Activated T-helper 2 cell treated with anti-CD3 and anti-CD28 coated beads, Interferon-gamma antibody, Interleukin-2, Interleukin-4, amounts not matched to agents 10 μg/mL and 5 μg/mL and 100 μg/mL, durations not matched to agents 14 hours and 24 hours and 36 hours (primary cell): ENCODE measurements at regions not wholly inside any gene's neighbourhood (a gene's known extent, or its start where the extent isn't known, plus 50 kb on each side); places are given as distances from the start of the nearest gene placed in this dataset.
"Not testable (repeated sequence)": the region's sequence is repeated elsewhere in the genome, so short reads cannot be mapped to it uniquely, and the experiment has no call there.

ENCODE experiments used
- DNase-seq: peaks from one replicate; pipeline ENCODE4 v3.0.0; 2021; ENCODE audit warnings: low spot score
- H3K27ac Mint-ChIP-seq: one replicate; pipeline ENCODE4 v1.8.0; 2021; ENCODE audit warnings: mixed read lengths
- H3K27me3 Mint-ChIP-seq: one replicate; pipeline ENCODE4 v1.8.0; 2021; ENCODE audit warnings: low read depth, mixed read lengths
- H3K36me3 Mint-ChIP-seq: one replicate; pipeline ENCODE4 v1.8.0; 2021; ENCODE audit warnings: low read depth, mixed read lengths
- H3K4me1 Mint-ChIP-seq: one replicate; pipeline ENCODE4 v1.8.0; 2021; ENCODE audit warnings: low read depth, mixed read lengths
- H3K4me3 Mint-ChIP-seq: one replicate; pipeline ENCODE4 v1.8.0; 2021; ENCODE audit warnings: low read depth, mild to moderate bottlenecking, moderate library complexity, mixed read lengths
- H3K9me3 Mint-ChIP-seq: one replicate; pipeline ENCODE4 v1.8.0; 2021; ENCODE audit warnings: mixed read lengths
- intact Hi-C: fragments of 100-400 bp; cut with micrococcal nuclease; formaldehyde crosslinking; loops from one replicate; pipeline ENCODE4 v1.15.1; 2023

DNA sequence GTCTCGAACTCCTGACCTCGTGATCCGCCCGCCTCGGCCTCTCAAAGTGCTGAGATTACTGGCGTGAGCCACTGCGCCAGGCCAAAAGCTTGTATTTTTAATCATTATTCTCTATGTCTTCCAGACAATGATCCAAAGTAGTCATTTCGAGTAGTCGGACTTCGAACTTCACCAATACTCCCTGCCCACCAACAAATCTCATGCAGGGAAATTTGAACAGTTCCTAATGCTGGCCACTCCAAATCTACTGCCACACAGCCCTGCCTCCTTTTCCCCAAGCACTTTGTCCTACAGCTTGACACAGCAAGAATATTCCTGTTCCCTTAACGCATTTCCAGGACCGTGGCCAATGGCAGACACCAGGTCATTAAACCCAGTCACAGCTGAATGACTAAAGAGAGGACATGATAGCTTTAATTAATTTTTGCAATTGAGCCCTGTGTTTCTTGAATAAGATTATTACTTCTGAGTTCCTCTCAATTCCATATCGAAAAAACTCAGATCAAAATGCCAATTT, 142.3 kb upstream of the NRP1 start:
- Mint-ChIP-seq H3K9me3 (no peaks in the 10 kb centered on the region), H3K4me1 (no peaks in the 10 kb centered on the region), H3K27ac (no peak overlapping the region), H3K4me3 (no peak overlapping the region), H3K27me3 (peaks cover 5% of the 10 kb centered on the region), H3K36me3 (no peaks in the 10 kb centered on the region)
- DNase-seq: no peak
- intact Hi-C loops: no loop called here

DNA sequence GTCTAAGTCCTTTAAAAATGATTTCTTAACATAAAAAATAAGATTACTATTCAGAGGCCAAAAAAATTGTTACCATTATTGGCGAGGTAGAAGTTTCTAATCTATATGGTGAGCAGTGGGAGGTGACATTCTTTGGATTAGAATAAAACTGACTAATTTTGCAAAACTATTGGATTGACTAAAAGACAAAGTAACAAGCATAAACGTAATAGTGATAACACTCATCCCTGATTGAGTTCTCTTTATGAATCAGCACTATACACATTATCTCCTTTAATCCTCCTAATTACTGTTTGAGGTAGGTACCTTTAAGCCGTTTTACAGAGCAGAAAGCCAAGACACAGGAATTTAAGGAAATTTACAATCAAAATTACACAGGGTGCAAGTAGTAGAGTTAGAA, 139.2 kb upstream of the NRP1 start:
- Mint-ChIP-seq H3K27ac (no peak overlapping the region), H3K4me3 (no peak overlapping the region), H3K27me3 (peaks cover 5% of the 10 kb centered on the region), H3K36me3 (no peaks in the 10 kb centered on the region), H3K4me1 (no peaks in the 10 kb centered on the region), H3K9me3 (no peaks in the 10 kb centered on the region)
- intact Hi-C loops: no loop called here
- no peak for DNase-seq

DNA sequence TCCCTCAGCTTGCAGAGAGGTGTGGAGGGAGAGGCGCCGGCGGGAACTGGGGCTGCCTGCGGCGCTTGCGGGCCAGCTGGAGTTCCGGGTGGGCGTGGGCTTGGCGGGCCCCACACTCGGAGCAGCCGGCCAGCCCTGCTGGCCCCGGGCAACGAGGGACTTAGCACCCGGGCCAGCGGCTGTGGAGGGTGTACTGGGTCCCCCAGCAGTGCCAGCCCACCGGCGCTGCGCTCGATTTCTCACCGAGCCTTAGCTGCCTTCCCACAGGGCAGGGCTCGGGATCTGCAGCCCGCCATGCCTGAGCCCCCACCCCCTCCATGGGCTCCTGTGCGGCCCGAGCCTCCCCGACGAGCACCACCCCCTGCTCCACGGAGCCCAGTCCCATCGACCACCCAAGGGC, 133.5 kb upstream of the NRP1 start:
- DNase-seq, H3K4me3 Mint-ChIP-seq, H3K27me3 Mint-ChIP-seq, H3K9me3 Mint-ChIP-seq, H3K36me3 Mint-ChIP-seq, H3K4me1 Mint-ChIP-seq, H3K27ac Mint-ChIP-seq, intact Hi-C loops: not testable (repeated sequence)

DNA sequence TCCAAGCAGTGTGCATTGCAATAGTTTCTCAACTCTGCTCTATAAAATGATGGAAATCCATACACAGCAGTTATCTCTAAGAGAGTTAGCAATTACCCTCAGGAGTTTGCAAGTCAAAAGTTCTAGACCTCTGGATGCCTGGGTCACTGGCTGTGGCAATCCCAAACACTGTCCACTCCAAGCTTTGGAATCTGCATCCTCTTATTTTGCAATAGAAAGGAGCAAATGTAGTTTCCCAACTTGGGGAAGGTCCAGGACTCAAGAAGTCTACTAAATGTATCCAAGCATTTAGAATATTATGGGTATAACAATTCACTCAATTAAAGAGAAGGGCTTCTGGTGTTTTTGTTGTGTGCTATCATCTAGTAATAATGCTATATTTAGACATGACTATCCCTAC, 131.3 kb upstream of the NRP1 start:
- intact Hi-C loops: no loop called here
- DNase-seq: no peak
- no peaks in the 10 kb centered on the region for H3K4me1 Mint-ChIP-seq
- peaks cover 1% of the 10 kb centered on the region for H3K27me3 Mint-ChIP-seq
- H3K9me3 Mint-ChIP-seq: no peaks in the 10 kb centered on the region
- no peak overlapping the region for H3K27ac Mint-ChIP-seq
- H3K4me3 Mint-ChIP-seq: no peak overlapping the region
- H3K36me3 Mint-ChIP-seq: no peaks in the 10 kb centered on the region

DNA sequence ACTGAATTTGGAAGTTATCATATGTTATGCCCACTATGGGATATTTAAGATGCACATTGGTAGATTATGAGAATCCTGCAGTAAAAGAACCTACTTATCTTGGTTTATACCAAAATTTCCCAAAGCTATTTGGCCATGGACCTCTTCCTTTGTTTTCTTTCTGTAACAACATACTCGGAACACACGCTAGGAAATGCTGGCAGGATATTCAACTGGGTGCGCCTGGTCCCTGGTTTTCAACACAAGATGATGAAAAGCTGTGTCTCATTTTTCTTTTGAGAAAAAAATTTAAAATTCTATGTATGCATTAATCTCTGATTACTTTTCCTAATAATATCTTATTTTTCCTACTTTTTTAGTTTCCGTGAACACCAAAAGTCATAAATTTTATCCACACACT, 128.5 kb upstream of the NRP1 start:
- H3K4me1 Mint-ChIP-seq: no peaks in the 10 kb centered on the region
- peaks cover 3% of the 10 kb centered on the region for H3K27me3 Mint-ChIP-seq
- H3K27ac Mint-ChIP-seq: no peak overlapping the region
- DNase-seq: no peak
- no peaks in the 10 kb centered on the region for H3K9me3 Mint-ChIP-seq
- H3K4me3 Mint-ChIP-seq: no peak overlapping the region
- H3K36me3 Mint-ChIP-seq: no peaks in the 10 kb centered on the region
- intact Hi-C loops: no loop called here

DNA sequence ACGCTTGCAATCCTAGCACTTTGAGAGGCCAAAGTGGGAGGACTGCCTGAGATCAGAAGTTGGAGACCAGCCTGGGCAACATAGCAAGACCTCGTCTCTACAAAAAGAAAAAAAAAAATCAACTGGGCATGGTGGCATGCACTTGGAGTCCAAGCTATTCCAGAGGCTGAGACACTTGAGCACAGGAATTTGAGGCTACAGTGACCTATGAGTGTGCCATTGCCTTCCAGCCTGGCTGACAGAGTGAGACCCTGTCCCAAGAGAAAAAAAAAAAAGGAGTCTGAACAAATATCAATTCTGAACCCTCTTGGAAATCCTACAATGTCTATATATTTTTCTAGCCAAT, 126.8 kb upstream of the NRP1 start:
- DNase-seq: no peak
- intact Hi-C loops: no loop called here
- peaks cover 3% of the 10 kb centered on the region for H3K27me3 Mint-ChIP-seq
- no peaks in the 10 kb centered on the region for H3K4me1 Mint-ChIP-seq
- no peaks in the 10 kb centered on the region for H3K9me3 Mint-ChIP-seq
- H3K27ac Mint-ChIP-seq: no peak overlapping the region
- H3K36me3 Mint-ChIP-seq: no peaks in the 10 kb centered on the region
- no peak overlapping the region for H3K4me3 Mint-ChIP-seq

DNA sequence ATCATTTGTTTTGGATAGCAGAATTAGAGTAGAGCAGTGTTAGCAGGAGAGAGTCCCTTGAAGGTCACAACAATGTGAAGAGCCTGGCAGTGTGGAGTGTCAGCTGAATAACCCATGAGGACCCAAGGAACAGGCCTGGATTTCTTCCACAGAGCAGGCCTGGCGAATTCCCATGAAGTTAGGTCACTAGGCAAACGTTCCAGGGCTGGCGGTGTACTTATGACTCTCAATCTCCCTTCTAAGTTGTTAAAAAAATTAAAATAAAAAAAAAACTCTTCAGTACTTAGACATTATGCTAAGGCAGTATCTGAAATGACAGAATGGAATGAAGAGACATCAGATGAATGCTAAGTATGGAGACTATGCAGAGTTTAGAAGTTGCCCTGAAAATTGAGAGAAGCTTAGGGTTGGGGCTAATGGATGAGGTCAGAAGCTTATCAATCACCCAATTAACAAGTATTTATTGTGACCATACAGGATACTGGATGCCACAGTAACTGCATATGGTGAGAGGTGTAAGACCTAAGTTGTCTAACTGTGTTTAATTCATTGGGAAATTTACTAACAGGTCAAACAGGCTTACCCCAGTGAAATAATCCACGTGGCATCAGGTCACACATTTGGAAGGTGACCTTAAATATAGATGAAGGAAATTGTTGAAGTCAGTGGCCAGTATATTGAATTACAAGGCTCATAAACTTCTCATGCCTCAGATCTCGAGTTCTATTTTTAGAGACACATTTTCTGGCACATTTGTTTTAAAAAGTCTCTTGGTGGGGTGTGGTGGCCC, 126.2 kb upstream of the NRP1 start:
- DNase-seq: no peak
- peaks cover 2% of the 10 kb centered on the region for H3K27me3 Mint-ChIP-seq
- H3K27ac Mint-ChIP-seq: no peak overlapping the region
- H3K36me3 Mint-ChIP-seq: no peaks in the 10 kb centered on the region
- H3K4me3 Mint-ChIP-seq: no peak overlapping the region
- intact Hi-C loops: no loop called here
- H3K9me3 Mint-ChIP-seq: no peaks in the 10 kb centered on the region
- H3K4me1 Mint-ChIP-seq: no peaks in the 10 kb centered on the region

DNA sequence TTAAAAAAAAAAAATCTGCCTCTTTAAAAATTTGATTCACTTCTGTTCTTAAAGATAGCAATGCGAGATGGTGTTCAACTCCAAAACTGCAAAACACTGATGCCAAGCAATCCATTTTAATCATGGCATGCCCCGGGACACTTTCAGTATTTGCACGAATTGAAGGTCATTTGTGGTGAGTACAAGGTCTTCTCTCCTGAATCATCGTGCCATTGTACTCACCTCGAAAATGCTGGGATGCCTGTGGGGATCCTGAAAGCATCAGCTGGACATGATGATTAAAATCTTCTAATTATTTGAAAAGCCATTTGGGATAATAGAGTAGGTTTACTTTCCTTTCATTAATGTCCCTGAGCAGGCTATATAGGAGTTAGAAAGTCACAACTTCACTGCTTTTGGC, 125.1 kb upstream of the NRP1 start:
- no peaks in the 10 kb centered on the region for H3K36me3 Mint-ChIP-seq
- no peak for DNase-seq
- no peaks in the 10 kb centered on the region for H3K9me3 Mint-ChIP-seq
- H3K4me1 Mint-ChIP-seq: no peaks in the 10 kb centered on the region
- H3K4me3 Mint-ChIP-seq: no peak overlapping the region
- peaks cover 2% of the 10 kb centered on the region for H3K27me3 Mint-ChIP-seq
- intact Hi-C loops: no loop called here
- no peak overlapping the region for H3K27ac Mint-ChIP-seq

DNA sequence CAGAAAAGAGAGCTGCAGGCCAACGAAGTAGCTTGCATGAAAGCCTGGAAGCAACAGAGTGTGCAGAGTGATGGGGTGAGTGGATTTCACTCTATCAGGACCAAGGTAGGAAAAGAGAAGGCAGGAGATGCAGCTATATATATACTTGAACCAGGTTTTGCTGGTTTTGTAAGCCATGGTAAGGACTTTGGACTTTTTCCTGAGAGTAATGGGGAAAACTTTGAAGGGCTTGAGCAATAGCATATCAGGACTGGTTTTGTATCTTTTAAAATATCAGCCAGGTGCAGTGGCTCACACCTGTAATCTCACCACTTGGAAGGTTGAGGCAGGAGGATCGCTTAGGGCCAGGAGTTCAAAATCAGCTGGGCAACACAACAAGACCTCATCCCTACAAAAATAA, 120.6 kb upstream of the NRP1 start:
- H3K4me3 Mint-ChIP-seq: no peak overlapping the region
- H3K27me3 Mint-ChIP-seq: peaks cover 7% of the 10 kb centered on the region
- H3K9me3 Mint-ChIP-seq: no peaks in the 10 kb centered on the region
- intact Hi-C loops: no loop called here
- no peaks in the 10 kb centered on the region for H3K36me3 Mint-ChIP-seq
- no peak overlapping the region for H3K27ac Mint-ChIP-seq
- H3K4me1 Mint-ChIP-seq: no peaks in the 10 kb centered on the region
- no peak for DNase-seq

DNA sequence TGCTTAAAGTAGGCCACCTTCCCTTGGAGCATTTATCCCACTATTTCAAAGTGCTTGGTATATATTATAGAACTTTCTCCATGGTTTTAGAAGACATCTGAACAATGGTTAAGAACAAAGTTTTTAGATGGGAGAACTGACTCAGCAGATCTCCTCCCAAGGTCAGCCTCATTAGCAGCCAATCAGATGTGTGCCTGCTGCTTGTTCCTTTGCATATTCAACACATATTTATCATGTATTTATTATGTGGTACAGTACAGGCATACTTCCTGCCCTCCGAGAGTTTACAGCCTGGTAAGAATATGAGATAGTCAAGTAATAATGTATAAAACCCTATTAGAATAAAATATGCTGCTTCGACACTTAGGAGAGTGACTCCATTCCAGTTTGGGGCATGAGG, 120.1 kb upstream of the NRP1 start:
- intact Hi-C loops: no loop called here
- DNase-seq: no peak
- no peaks in the 10 kb centered on the region for H3K9me3 Mint-ChIP-seq
- H3K36me3 Mint-ChIP-seq: no peaks in the 10 kb centered on the region
- H3K4me1 Mint-ChIP-seq: no peaks in the 10 kb centered on the region
- H3K4me3 Mint-ChIP-seq: no peak overlapping the region
- H3K27ac Mint-ChIP-seq: no peak overlapping the region
- peaks cover 7% of the 10 kb centered on the region for H3K27me3 Mint-ChIP-seq

DNA sequence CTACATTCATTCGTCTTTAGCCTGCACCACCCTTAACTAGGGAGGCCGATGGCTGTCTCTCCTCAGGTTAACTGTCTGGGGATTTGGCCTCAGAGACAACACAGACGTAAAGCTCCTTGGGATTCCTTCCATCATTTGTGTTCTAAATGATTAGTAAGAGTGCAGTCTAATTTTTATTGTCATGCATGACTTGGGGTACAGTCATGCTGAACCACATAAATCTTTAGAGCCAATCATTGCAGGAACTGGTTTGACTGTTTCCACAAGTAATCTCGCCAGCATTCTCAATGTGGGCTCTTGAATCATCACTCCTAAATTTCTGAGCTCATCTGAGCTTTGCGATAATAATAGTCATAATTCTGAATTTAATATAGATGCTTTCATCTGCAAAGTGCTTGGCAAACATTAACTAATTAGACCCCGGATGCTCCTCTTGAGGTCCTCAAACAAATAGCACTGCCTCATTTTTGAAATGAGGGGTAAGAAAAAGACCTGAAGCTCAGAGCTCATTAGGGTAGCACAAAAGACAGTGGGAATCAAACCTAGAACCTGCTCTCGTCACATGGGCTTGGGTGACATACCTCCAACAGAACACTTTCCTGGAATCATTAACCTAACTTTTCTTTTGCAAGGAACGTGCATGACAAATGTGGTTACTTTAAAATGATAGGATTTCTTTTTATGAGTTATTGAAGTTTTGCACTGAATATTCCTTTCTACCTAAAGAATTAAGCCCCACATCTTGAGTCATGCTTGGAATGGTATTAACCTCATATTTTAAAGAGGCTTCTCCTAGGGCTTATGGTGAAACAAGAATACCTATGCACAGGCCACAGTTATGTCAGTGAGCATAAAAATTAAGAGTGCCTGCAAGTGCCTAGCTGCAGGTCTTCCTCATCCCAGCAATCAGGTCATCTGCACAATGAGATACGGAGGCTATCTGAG, 118.9 kb upstream of the NRP1 start:
- Mint-ChIP-seq H3K4me1 (no peaks in the 10 kb centered on the region), H3K27ac (no peak overlapping the region), H3K4me3 (no peak overlapping the region), H3K36me3 (no peaks in the 10 kb centered on the region), H3K27me3 (peaks cover 5% of the 10 kb centered on the region), H3K9me3 (no peaks in the 10 kb centered on the region)
- intact Hi-C loops: no loop called here
- no peak for DNase-seq

DNA sequence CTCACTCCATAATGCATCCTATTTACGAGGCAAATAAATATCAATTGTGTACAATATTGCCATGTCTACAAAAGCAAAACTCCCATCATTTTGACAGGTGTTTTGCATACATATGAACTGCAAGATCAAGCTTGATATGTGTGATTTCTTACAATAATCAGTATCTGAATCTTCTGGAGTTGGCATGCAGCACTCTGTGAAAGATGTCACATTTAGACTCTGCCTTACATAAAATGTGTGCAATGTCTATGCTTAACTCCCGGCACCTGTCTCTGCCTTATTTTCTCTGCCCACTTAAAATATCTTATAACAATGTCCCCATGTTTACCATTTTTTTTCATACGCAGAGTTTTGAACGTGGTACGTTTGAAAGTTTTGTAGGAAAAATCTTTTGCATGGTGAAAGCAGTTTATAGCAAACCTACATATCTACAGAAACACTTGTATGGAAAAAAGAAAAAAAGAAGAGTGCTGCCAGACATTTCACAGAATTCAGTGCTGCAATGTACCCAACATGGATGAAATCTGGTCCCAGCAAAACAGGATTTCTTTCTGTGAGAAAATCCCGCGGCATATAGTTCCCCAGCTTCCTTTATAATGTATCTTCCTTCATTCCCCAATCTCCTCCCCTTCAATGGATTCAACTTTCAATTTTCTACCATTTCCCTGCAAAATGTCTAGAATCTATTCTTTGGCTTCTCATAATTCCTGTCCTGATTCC, 114.1 kb upstream of the NRP1 start:
- Mint-ChIP-seq H3K4me3 (no peak overlapping the region), H3K27me3 (peaks cover 8% of the 10 kb centered on the region), H3K27ac (no peak overlapping the region), H3K36me3 (no peaks in the 10 kb centered on the region), H3K4me1 (no peaks in the 10 kb centered on the region), H3K9me3 (no peaks in the 10 kb centered on the region)
- DNase-seq: no peak
- intact Hi-C loops: no loop called here

DNA sequence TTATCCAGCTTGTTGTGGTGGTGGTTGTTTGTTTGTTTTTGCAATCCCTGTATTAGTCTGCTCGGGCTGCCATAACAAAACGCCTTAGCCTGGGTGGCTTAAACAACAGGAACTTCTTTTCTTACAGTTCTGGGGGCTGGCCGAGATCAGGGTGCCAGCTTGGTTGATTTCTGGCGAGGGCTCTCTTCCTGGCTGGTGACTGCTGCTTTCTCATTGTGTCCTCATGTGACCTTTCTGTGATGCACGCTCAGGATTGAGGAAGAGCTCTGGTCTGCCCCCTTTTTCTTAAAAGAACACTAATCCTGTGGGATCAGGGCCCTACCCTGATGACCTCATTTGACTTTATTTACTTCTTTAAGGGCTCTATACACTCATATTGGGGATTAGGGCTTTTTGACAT, 107.1 kb upstream of the NRP1 start:
- Mint-ChIP-seq H3K27ac (no peak overlapping the region), H3K36me3 (no peaks in the 10 kb centered on the region), H3K4me1 (no peaks in the 10 kb centered on the region), H3K27me3 (peaks cover 15% of the 10 kb centered on the region), H3K9me3 (no peaks in the 10 kb centered on the region), H3K4me3 (no peak overlapping the region)
- DNase-seq: no peak
- intact Hi-C loops: no loop called here
